ENCODE measurements at regions not wholly inside any gene's neighbourhood (a gene's known extent, or its start where the extent isn't known, plus 50 kb on each side); places are given as distances from the start of the nearest gene placed in this dataset.
"Not testable (repeated sequence)": the region's sequence is repeated elsewhere in the genome, so short reads cannot be mapped to it uniquely, and the experiment has no call there.

DNA sequence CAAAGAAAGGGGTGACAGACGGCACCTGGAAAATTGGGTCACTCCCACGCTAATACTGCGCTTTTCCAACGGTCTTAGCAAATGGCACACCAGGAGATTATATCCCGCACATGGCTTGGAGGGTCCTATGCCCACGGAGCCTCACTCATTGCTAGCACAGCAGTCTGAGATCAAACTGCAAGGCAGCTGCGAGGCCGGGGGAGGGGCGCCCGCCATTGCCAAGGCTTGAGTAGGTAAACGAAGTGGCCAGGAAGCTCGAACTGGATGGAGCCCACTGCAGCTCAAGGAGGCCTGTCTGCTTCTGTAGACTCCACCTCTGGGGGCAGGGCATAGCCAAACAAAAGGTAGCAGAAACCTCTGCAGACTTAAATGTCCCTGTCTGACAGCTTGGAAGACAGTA lies 676.8 kb downstream of the BCKDHB start:
- not testable (repeated sequence) for H3K27ac ChIP-seq (ENCODE audit: low read depth); H3K4me1 ChIP-seq (ENCODE audit: insufficient read depth); H3K4me3 ChIP-seq (ENCODE audit: low read depth, low read length); H3K36me3 ChIP-seq (ENCODE audit: insufficient read depth); DNase-seq (ENCODE audit: extremely low spot score)
- WGBS = 96% methylated on average over 12 of the region's 12 CpGs

GRCh38 chr6:80771941-80772340 lies 665.5 kb downstream of the BCKDHB start:
- Histone ChIP-seq H3K36me3 (ENCODE audit: insufficient read depth) (no peaks in the 10 kb centered on the region), H3K4me3 (ENCODE audit: low read depth, low read length) (no peak overlapping the region)
- 41% methylated on average over 2 of the region's 2 CpGs for WGBS

GRCh38 chr6:80769106-80769505 lies 662.6 kb downstream of the BCKDHB start:
- H3K27ac ChIP-seq (ENCODE audit: low read depth) = no peak overlapping the region
- WGBS = 52% methylated on average over 1 of the region's 1 CpG
- no peaks in the 10 kb centered on the region for H3K4me1 ChIP-seq (ENCODE audit: insufficient read depth)
- DNase-seq (ENCODE audit: extremely low spot score) = no peak
- H3K36me3 ChIP-seq (ENCODE audit: insufficient read depth) = no peaks in the 10 kb centered on the region
- no peak overlapping the region for H3K4me3 ChIP-seq (ENCODE audit: low read depth, low read length)

More at GRCh38 chr6:80771941-80772340, 665.5 kb downstream of the BCKDHB start:
- no peak for DNase-seq (ENCODE audit: extremely low spot score)
- Histone ChIP-seq H3K27ac (ENCODE audit: low read depth) (no peak overlapping the region), H3K4me1 (ENCODE audit: insufficient read depth) (no peaks in the 10 kb centered on the region)

DNA sequence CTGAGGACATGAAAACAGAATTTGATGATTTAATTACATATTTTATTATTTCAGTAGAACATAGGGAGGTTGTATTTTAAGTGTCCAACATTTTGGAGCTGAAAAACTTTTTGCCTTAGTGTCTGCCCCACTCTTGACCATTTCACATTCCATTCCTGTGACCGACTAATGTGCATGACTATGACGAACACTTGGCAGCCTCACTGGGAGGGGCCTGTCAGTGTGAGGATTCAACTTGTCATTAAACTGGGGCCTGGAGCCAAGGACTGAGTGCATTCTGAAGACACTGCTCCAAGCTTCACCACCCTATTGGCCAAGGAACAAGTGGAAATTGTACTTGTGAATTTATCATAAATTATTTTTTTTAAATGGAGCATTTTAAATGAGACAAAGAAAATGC lies 661.3 kb downstream of the BCKDHB start:
- 29% methylated on average over 2 of the region's 2 CpGs for WGBS

GRCh38 chr6:80744213-80744612 lies 637.7 kb downstream of the BCKDHB start:
- no peak for DNase-seq (ENCODE audit: extremely low spot score)
- Histone ChIP-seq H3K27ac (ENCODE audit: low read depth) (no peak overlapping the region), H3K4me1 (ENCODE audit: insufficient read depth) (no peaks in the 10 kb centered on the region), H3K4me3 (ENCODE audit: low read depth, low read length) (no peak overlapping the region), H3K36me3 (ENCODE audit: insufficient read depth) (no peaks in the 10 kb centered on the region)

More for the DNA sequence above, 661.3 kb downstream of the BCKDHB start:
- H3K27ac ChIP-seq (ENCODE audit: low read depth) = no peak overlapping the region
- H3K4me3 ChIP-seq (ENCODE audit: low read depth, low read length) = no peak overlapping the region
- no peaks in the 10 kb centered on the region for H3K36me3 ChIP-seq (ENCODE audit: insufficient read depth)
- H3K4me1 ChIP-seq (ENCODE audit: insufficient read depth) = no peaks in the 10 kb centered on the region
- peak; percentile 18 for DNase-seq (ENCODE audit: extremely low spot score)

DNA sequence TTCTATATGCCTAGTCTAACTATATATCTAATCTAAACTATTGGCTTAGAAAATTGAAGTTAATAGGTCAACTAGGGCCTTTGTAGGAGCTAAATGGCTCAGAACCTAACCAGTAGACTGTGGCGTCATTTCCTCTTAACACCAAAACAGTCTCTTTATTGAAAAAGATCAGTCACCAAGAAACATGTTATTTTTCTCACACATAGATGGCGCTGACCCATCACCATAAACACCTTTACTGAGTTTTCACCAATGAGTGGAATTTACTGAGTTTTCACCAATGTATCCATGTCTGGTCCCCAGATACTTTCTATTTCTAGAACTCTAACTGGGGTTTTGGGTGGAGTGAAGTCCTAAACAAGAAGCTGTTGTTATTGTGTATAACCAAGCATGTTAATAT lies 636.0 kb downstream of the BCKDHB start:
- WGBS = 52% methylated on average over 2 of the region's 2 CpGs
- DNase-seq (ENCODE audit: extremely low spot score) = no peak

GRCh38 chr6:80733641-80734040 lies 627.2 kb downstream of the BCKDHB start:
- no peak overlapping the region for H3K27ac ChIP-seq (ENCODE audit: low read depth)
- no peak for DNase-seq (ENCODE audit: extremely low spot score)
- WGBS = 84% methylated on average over 2 of the region's 2 CpGs
- no peak overlapping the region for H3K4me3 ChIP-seq (ENCODE audit: low read depth, low read length)
- no peaks in the 10 kb centered on the region for H3K4me1 ChIP-seq (ENCODE audit: insufficient read depth)
- H3K36me3 ChIP-seq (ENCODE audit: insufficient read depth) = no peaks in the 10 kb centered on the region

More for the DNA sequence above, 636.0 kb downstream of the BCKDHB start:
- no peaks in the 10 kb centered on the region for H3K36me3 ChIP-seq (ENCODE audit: insufficient read depth)
- no peaks in the 10 kb centered on the region for H3K4me1 ChIP-seq (ENCODE audit: insufficient read depth)
- no peak overlapping the region for H3K4me3 ChIP-seq (ENCODE audit: low read depth, low read length)
- no peak overlapping the region for H3K27ac ChIP-seq (ENCODE audit: low read depth)

DNA sequence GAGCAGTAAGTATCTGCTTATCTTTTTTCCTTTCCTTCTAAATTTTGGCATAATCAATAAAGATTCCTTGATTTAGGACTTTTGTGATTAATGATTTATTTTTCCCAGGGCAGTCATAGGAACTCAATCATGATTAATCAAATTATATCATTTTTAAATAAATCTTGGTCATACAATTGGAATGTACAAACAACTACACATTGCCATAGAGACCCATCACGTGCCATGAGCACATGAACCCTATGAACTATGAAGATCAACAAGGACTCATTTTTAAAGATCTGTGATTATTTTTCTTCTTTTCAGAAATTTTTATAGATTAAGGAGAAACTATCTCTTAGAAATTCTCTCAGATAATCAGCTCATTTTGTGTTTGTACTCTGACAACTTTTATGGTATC lies 622.4 kb downstream of the BCKDHB start:
- WGBS = 74% methylated on average over 1 of the region's 1 CpG
- no peak for DNase-seq (ENCODE audit: extremely low spot score)
- H3K4me3 ChIP-seq (ENCODE audit: low read depth, low read length) = no peak overlapping the region
- H3K27ac ChIP-seq (ENCODE audit: low read depth) = no peak overlapping the region
- no peaks in the 10 kb centered on the region for H3K36me3 ChIP-seq (ENCODE audit: insufficient read depth)
- no peaks in the 10 kb centered on the region for H3K4me1 ChIP-seq (ENCODE audit: insufficient read depth)

- Histone ChIP-seq H3K27ac (ENCODE audit: low read depth) (no peak overlapping the region), H3K4me3 (ENCODE audit: low read depth, low read length) (no peak overlapping the region), H3K4me1 (ENCODE audit: insufficient read depth) (no peaks in the 10 kb centered on the region), H3K36me3 (ENCODE audit: insufficient read depth) (no peaks in the 10 kb centered on the region)
- WGBS = 35% methylated on average over 1 of the region's 1 CpG
- DNase-seq (ENCODE audit: extremely low spot score) = no peak
Observed at GRCh38 chr6:80728101-80728750, 621.8 kb downstream of the BCKDHB start.

DNA sequence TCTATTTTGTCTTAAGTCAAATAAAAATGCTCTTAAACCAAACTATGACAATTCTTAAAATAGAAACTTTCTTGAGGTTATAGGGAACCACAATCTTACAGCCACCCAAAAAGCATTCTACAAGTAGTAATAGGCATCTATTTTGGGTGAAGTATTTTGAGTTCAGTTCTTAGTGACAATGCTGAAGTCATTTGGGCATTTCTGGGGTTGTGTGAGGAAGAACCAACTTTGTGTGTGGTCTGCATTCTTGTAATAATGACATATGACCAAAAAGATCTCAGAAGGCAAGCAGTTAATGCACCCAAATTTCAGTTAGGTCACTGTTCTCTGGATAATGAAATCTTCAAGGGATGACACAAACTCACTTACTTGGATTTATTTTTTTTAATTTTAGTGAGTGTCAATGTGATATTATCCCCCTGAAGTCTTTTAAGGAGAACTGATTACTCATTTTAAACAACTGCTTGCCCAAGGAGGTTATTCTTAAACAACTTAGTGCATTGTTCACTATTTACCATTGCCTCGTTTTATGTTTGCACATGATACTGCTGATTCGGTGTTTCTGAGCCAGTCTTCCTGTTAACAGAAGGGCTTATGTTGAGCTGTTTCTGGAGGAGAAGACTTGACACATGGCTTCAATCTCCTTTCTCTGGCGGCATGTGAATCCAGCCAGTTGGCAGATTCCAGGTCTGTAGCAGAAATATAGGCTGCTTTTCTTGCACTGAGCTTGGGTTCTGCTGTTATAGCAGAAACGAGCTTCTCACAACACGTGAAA lies 618.9 kb downstream of the BCKDHB start:
- no peaks in the 10 kb centered on the region for H3K4me1 ChIP-seq (ENCODE audit: insufficient read depth)
- no peaks in the 10 kb centered on the region for H3K36me3 ChIP-seq (ENCODE audit: insufficient read depth)
- no peak overlapping the region for H3K27ac ChIP-seq (ENCODE audit: low read depth)
- WGBS = 43% methylated on average over 5 of the region's 5 CpGs
- H3K4me3 ChIP-seq (ENCODE audit: low read depth, low read length) = no peak overlapping the region
- no peak for DNase-seq (ENCODE audit: extremely low spot score)

- no peaks in the 10 kb centered on the region for H3K4me1 ChIP-seq (ENCODE audit: insufficient read depth)
- no peaks in the 10 kb centered on the region for H3K36me3 ChIP-seq (ENCODE audit: insufficient read depth)
- 93% methylated on average over 3 of the region's 3 CpGs for WGBS
- no peak overlapping the region for H3K27ac ChIP-seq (ENCODE audit: low read depth)
- H3K4me3 ChIP-seq (ENCODE audit: low read depth, low read length) = no peak overlapping the region
- DNase-seq (ENCODE audit: extremely low spot score) = no peak
Observed at GRCh38 chr6:80720824-80721223, 614.4 kb downstream of the BCKDHB start.

- Histone ChIP-seq H3K36me3 (ENCODE audit: insufficient read depth) (no peaks in the 10 kb centered on the region), H3K27ac (ENCODE audit: low read depth) (no peak overlapping the region), H3K4me1 (ENCODE audit: insufficient read depth) (no peaks in the 10 kb centered on the region), H3K4me3 (ENCODE audit: low read depth, low read length) (no peak overlapping the region)
- DNase-seq (ENCODE audit: extremely low spot score) = no peak
- WGBS = 77% methylated on average over 6 of the region's 6 CpGs
Observed at GRCh38 chr6:80714513-80714912, 608.0 kb downstream of the BCKDHB start.

DNA sequence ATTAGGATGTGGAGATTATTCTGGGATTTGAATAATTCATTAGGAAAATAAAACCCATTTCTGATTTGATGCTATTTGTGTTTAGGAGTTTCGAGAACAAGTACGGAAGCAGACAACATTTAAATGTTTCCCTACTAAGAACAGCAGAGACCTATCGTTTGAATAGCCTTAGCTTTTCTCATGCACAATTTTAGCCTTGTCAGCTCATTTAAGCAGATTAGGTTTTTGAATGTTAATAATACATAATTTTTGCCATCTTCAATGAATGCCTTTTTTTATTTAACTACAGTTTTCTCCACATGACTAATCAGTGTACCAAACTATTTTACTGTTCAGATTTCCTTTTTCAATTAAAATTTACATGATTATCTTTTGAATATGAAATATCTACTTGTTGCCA lies 592.0 kb downstream of the BCKDHB start:
- H3K4me1 ChIP-seq (ENCODE audit: insufficient read depth) = no peaks in the 10 kb centered on the region
- 95% methylated on average over 3 of the region's 3 CpGs for WGBS
- no peak overlapping the region for H3K4me3 ChIP-seq (ENCODE audit: low read depth, low read length)
- no peak for DNase-seq (ENCODE audit: extremely low spot score)
- H3K36me3 ChIP-seq (ENCODE audit: insufficient read depth) = peaks cover 3% of the 10 kb centered on the region
- no peak overlapping the region for H3K27ac ChIP-seq (ENCODE audit: low read depth)

DNA sequence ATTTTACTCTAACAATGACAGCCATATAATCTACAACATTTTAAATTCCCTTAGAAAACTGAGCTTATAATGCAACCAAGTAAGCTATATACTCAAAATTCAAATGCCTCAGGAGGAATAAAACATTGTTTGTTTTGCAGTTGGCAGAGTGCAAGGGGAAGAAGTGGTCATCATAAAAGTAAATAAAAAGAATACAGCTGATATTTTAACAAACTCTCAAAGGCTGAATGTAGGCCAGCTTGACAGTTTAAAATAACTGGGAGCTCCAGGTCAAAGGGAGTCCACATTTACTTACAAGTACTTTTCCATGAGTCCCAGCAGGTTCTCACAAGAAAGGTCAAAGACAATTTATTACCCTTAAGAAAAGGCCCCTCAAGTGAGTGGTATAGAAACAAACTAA lies 589.8 kb downstream of the BCKDHB start:
- no peak for DNase-seq (ENCODE audit: extremely low spot score)
- Histone ChIP-seq H3K4me3 (ENCODE audit: low read depth, low read length) (no peak overlapping the region), H3K36me3 (ENCODE audit: insufficient read depth) (peaks cover 3% of the 10 kb centered on the region), H3K27ac (ENCODE audit: low read depth) (no peak overlapping the region), H3K4me1 (ENCODE audit: insufficient read depth) (no peaks in the 10 kb centered on the region)

Measured in urinary bladder (tissue), 3 donors.